ENCODE measurements at regions not wholly inside any gene's neighbourhood (a gene's known extent, or its start where the extent isn't known, plus 50 kb on each side); places are given as distances from the start of the nearest gene placed in this dataset.

GRCh38 chr4:187555174-187555573, 440.4 kb upstream of the ZFP42 start:
- TF ChIP-seq CTCF (IDR thresholded peaks at IDR 0.05) (no peak), POLR2AphosphoS5 (IDR thresholded peaks at IDR 0.05) (no peak), EP300 (IDR thresholded peaks at IDR 0.05) (no peak)
